DMS53 treated with DMSO at 0.1 percent for 48 hours (cell line): ENCODE measurements at regions not wholly inside any gene's neighbourhood (a gene's known extent, or its start where the extent isn't known, plus 50 kb on each side); places are given as distances from the start of the nearest gene placed in this dataset.

Source experiments
- DNase-seq: peaks from one replicate; lab custom pipeline; 2025; ENCODE audit not compliant: unreplicated experiment; lab: John Stamatoyannopoulos, UW

DNA sequence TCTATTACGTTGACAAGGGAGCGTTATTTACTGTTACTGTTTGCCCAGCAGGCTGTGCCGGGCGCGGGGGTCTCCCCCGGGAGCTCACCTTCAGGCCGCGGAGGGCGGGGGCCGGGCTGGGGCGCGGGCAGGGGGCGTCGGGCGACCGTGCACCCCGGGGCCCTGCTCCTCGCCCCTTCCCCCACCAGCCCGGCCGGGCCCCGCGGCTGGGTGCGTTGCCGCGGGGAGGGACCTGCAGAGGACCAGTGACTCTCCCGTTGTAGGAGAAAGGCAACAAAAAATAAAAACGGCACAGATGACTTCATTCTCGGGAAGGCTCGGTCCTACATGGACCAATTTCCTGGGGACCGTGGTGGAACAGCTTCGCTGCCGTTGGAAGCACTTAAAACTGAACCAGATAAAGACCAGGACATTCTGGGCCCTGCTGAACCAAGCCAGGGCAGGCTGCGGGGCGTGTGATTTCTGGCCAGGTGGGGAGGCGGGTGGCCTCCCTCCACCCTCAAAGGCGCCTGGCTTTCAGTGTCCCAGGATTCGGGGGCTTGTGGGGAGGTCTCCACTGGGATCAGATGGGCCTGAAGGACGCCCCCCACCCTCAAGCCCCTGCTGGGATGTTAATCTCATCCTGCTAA is 57.4 kb downstream of the IGLL1 start:
- DNase-seq: no peak

DNA sequence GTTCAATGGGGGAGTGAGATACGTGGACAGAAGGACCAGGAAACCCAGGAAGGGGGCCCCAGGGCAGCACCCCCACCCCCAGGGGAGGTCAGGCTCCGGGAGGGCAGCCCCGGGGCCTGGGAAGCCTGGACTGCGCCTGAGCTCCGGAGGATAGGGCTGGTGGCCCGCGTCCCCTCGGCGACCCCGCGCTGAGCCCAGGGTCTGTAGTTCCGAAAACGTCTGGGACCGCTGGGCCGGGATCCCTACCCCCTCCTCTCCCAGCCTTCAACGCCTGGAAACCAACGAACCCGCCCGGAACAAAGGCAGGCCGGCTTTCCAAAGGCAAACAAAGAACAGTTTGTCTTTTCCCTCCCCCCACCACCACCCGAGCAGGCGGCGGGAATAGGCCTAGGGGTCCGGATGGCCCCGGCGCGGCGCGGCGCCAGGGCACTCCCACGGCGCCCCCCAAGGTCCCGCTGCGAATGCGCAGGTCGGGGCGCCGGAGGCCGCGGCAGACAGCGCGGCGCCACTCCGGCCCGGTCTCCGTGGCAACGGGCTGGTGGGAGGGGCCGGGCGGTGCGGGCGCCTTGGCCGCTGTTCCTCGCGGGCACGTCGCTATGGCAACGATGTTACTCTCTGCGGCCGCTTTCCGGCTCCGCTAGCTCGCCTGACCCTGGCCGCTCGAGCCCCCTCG is 58.5 kb downstream of the IGLL1 start:
- peak; percentile 50 for DNase-seq

DNA sequence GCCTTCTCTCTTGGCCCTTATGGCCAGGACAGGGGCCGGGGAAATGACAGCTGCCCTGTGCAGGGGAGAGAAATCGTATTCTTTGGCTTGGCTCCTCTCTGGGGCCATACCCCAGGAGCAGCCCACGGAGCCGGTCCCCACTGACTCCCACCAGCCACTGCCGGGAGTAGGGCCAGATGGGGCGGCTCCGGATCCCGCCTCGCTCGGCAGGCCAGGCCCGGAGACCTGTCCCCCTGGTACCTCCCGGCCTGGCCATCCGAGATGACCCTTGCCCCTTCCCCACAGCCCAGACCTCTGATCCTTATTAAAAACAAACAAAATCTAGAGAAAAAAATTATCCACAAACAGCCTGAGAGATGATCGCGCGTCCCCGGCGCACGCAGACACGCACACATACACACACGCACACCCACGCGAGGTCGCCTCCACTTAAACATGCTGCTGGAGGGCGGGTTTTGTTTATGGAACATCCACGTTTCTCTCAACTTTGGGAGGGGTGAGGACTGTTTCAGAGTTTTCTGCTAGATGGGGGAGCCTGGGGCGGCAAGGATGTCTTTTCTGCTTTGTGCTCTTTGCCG is 59.1 kb downstream of the IGLL1 start:
- DNase-seq: no peak

DNA sequence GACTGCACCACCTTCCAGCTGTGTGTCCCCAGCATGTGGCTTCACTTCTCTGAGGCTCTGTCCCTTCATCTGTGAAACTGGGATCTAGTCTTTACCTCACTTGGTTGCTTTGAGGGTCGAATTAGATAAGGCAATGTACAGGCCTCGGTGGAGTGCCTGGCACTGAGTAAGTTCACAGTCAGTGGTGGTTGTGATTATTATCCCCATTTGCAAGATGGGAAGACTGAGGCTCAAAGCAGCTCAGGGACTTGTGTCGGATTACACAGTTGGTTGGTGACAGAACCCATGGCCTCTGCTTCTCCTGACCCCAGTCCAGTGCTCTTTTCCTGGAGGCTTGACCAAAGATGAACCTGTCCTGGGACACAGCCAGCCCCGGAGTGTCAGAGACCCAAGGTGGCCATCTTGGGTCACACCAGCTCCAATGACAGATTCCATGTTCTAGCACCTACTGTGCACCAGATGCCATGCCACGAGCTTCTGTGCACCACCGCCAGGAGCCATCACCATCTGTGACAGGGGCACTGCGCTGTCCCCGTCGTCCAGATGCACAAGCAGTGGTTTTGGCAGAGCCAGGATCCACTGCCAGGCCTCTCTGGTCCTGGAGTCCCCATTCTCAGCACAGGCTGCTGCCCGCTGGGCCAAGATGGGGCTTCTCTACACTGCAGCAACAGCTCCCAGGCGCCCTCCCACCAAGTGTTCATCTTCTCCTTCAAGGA is 60.5 kb downstream of the IGLL1 start:
- no peak for DNase-seq

DNA sequence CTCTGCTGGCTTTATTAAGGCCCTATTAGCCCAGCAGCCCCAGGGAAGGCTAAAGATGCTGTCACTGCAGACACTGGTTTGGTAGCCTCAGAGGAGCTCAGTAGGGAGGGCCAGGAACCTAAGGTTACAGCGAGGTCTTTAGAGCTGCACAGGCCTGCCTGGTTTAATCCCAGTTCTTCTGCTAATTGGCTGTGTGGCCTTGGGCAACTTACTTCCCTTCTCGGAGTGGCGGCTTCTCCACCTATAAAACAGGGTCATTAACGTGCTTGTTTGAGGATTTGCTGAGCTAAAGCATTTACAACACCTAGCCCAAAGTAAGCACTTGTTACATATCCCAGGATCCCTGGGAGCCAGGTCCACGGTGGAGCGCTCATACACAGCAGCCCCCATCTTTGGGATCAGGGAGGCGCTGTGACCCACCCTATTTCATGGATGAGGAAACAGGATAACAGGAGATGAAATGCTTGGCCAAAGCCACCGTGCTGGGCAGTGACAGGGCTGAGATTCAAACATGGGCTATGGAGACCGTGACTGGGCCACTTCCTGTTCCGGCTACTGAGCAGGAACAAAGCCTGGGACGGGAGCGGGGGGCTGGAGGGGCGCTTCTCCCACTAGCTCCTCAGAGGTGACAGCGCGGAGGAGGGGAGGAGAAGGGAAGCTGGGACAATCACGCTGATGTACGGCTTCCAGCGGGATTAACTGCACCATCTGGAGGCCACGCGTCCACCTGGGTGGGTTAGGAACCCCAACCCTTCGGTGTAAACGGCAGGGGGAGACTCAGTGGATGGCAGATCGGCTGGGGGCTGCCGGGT is 61.5 kb downstream of the IGLL1 start:
- no peak for DNase-seq

DNA sequence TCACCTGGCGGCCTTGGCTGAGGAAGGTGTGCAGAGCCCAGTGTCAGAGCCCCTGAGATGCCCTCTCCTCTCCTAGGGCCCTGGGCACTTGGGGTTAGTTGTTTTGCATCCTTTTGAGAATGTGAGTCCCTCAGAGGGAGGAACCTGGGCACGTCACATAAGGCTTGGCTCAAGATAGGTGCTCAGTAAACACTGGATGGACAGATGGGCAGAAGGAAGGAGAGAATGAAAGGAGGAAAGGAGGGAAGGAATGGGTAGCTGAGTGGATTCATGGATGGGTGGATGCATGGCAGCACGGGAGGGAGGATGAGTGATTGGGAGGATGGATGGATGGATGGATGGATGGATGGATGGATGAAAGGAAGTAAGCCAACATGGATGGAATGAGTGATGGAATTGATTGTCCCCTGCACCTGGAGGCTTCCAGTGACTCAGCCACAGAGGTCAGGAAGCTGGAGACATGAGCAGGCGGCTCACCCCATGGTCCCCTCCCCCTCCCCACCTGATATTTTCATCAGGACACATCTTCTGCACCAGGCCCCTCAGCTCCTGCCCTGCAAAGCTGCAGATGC is 62.2 kb downstream of the IGLL1 start:
- no peak for DNase-seq

DNA sequence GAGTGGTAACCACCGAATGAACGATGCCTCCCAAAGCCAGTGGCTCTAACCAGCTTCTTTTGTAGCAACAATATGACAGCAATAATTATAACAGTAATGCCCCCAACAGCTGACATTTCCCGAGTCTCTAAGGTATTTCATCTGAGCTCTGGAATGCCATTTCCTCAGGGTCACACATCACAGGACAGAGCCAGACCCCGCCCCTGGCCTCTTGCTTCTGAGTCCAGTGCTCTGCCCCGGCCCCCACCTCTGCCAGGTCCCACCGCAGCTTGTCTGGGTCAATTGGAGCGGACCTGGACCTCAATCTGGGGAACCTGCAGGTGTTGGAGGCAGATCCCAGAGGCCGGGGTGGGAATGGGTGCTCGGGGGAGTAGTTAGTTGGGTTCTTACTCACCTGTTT is 63.8 kb downstream of the IGLL1 start:
- DNase-seq: no peak

DNA sequence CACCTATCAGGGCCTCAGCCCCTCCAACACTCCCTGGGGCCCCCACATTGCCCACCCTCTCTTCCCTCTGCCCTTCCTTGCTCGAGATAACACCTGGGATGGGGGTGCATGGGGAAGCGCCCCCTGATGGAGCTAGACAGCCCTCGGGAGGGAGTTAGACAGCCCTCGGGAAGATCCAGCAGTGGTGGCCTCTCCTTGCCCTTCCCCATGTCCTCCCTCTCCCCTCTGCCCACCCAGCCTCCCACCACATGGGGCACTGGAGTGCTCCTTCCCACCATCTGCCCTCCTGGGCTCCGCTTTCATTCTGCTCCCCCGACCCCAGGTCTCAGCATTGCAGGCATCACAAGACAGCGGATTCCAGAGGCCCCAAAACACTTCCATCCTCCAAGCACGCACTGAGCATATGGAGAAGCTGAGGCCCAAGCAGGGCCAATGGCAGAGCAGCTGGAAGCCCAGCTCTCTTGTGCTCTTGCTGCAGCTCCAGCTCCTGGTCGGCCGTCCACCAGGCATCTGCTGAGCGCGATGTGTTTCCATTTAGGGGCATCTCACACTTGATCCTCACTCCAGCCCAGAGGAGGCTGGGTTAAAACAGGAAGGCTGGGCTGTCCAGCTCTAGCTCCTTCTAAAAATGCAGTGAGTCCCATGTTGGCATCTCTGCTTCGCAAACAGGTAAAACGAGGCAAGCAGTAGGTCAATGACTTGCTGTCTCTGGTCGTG is 65.6 kb downstream of the IGLL1 start:
- no peak for DNase-seq

DNA sequence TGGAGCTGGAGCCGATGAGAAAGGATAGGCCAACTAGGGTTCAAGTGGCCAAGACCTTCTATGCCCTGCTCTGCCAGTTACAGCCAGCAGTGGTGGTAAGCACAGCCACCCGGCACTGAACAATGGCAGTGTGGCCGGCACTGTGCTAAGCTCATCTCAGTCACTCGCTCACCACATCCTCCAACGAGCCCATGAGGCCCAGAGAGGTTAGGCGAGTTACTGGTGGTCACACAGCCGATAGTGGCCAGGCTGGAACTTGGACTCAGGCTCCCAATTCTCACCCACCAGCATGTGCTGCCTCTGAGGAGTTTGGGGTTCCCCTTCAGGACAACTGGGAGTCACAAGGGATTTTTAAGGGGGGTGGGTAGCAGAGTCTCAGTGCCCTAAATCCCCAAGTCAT is 66.4 kb downstream of the IGLL1 start:
- no peak for DNase-seq

DNA sequence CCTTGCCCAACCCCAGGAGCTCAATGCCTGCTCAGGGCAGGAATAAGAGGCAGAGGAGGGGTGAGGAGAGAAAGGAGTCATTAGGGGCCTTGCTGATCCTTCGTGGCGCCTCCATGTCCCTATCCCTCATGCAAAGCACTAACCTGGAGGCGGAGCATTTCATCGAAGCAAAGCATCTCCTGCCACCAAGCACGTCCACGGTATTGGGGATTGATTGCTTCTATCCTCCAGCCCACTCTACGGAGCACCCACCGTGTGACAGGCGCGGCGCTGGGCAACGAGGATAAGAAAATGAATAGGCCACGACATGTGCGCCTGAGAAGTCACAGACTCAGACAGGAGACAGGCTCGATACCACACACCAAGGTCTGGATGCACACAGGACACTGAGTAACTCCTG is 67.0 kb downstream of the IGLL1 start:
- no peak for DNase-seq

DNA sequence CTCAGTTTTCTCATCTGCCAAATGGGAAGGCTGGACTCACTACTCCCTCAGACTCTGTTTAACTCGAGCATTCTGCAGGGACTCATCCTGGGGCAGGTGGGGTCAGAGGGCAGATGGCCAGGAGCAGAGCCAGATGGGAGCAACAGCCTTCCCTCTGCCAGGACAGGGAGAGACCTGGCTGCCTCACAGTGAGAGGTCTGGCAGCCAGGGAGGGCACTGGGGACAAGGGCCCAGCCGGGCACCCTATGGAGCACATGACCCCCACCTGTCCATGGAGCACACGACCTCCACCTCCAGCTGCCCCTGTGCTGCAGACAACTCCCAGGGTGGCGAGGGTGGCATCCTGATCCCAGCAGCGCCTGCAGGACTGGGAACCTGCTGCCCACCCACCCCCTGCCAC is 67.4 kb downstream of the IGLL1 start:
- DNase-seq: no peak

DNA sequence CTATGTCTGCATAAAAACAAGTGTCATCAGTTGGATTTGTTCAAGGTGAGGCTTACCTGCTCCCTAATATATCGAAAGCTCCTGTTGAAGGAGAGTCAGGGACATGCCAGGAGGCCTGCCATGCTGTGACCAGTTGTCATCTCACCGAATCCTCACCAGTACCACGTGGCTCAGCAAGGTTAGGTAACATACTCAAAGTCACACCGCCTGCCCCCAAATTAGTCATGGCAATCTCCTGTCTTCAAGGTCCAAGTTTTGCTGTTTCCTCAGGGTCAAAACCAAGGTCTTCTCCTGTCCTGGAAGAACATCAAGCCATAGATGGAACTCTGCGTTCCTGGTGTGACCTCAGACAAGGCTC is 67.8 kb downstream of the IGLL1 start:
- no peak for DNase-seq

DNA sequence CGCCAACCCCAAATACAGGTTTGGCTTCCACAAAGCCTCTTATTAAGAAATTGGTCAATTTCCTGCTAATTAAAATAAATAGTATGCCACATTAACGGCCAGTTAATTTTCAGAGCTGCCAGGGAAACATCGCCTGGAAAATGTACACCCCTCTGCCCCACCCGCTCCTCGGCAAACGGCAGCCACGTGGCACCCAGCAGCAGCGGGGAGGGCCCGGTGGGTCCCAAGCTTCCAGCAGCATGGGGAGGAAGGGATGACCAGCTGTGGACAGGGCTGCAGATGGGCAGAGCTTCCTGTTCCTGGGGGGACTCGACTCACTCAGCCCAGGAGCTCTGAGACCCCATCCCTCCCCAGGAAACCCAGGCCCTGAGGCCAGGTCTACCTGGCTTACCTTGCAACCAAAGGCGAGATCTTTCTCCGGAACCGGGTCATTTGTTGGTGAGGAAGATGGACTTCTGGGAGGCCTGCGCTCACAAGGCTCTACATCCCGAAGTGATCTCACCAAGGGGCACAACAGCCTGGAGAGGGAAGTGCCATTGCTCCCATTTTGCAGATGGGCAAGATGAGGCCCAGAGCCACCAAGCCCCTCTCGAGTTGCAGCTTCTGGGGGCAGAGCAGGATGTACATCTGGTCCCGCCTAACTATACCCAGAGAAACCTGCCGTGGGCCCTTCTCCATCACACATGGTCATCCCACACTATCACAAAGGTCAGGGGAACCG is 68.3 kb downstream of the IGLL1 start:
- no peak for DNase-seq

DNA sequence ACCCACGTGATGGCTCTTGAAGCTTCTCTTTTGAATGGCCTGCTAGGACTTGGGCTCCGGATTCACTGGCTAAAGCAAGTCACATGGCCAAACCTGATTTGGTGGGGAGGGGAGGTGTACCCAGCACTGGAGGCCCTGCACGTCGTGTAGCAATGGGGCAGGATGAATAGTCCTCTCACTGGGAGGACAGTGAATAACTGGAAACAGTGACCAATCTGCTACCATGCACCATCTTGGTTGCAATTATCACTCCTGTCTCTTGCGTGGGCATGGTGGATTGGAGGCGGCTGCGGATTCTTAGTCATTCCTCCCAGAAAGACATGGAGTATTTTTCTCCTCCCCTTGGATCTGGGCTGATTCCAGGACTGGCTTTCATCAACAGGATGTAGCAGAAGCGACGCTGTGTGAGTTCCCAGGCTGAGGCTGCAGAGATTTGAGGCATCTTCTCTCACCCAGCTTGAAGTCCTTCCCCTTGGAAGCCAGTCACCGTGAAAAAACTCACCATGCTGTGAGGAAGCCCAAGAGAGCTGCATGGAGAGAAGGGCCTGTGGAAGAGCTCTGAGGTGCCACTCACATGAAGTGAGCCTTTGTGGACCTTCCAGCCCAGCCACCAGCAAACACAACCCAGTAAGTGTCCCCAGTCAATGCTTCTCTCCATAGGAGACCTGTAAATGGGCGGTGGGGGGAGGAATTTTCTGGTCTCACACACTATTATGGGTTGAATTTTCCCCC is 70.4 kb downstream of the IGLL1 start:
- DNase-seq: no peak

DNA sequence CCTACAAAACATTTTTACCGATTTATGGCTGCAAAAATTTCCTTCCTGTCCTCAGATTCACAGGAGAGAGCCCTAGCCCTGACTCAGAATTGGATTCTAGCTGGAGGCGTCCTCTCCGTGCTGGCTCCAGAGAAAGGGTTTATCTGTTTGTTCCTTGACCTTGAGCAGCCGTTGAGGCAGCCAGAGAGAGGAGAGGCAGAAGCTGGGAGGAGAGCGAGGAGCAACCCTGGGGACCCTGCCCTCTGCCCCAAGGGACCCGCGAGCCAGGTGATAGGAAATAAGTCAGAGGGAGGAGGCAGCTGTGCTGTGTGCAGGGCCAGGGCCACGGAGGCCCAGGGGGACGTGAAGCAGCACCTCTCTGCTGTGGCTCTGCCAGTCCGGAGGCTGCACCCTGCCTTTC is 75.6 kb downstream of the IGLL1 start:
- no peak for DNase-seq

DNA sequence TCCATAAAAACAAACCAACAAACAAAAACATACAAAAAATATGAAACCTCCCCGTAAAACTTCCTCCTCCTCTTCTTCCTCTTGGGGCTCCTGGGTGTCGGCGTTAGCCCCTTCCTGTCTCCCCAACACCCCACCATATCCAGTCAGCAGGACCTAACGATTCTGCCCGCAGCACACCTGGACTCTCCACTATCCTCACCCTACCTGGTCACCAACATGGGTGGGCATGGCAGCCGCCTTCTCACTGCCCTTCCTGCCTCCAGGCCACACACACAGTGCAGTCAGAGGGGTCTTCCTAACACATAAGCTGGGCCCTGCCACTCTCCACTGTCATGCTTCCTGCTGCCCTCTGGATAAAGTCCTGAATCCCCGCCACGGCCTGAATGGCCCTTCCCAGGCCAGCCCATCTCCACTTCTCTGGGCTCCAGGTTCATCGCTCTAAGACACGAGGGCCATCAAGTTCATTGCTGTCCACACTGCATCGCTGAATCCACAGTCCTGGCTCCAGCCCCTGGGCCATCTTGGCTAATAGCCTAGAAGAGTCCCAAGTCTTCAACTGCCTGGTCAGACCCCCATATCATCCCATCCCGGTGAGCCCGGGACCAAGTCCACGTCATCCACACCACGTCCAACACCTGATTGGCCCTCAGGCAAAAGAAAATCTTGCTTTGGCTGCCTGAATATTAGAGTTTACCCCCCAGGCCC is 76.2 kb downstream of the IGLL1 start:
- no peak for DNase-seq

DNA sequence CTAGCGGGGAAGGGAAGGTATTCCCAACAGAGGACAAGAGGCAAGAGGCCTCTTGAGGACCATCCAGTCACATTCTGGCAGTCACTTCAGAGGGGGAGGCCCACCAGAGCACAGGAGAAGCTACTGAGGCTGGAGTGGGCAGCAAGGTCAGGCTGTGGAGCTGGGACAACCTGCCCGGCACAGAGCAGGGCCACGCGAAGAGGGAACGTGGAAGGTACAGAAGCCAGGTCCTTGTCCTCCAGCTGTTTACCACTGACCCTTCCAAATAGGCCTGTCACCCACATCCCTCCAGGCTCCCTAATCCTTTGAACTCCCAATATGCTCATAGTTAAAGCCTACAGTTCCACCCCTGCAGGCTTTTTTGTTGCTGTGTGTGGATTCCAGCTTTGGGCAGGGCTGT is 76.9 kb downstream of the IGLL1 start:
- DNase-seq: no peak

DNA sequence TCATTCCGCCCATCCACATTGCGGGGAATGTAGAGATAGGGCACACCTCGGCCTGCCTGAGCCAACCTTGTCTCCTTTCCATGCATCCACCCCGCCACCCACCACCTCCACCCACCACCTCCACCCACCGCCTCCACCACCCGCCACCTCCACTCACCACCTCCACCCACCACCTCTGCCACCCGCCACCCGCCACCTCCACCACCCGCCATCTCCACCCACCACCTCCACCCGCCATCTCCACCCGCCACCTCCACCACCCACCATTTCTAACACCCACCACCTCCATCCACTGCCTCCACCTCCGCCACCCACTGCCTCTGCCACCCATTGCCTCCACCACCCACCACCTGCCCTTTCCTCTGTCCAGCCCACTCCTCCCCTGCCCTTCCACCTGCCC is 78.4 kb downstream of the IGLL1 start:
- no peak for DNase-seq

DNA sequence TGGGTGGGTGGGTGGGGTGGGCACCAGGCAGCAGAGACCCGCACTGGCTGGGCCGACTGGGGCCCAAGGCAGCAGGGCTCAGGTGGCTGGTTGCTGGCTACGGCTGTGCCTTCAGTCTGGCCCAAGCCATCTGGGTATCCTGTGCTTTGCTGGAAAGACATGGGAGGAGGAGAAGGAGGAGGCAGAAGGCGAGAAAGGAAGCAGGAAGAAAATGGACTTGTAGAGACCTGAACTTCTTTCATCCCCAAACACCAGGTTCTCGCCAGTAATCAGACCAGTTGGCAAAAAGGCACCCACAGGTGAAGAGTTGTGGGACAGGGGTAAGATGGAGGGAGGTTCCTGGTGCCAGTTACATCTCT is 78.8 kb downstream of the IGLL1 start:
- DNase-seq: no peak
